Lung (tissue), 11 donors: ENCODE measurements at regions not wholly inside any gene's neighbourhood (a gene's known extent, or its start where the extent isn't known, plus 50 kb on each side); places are given as distances from the start of the nearest gene placed in this dataset.

Experiments used
- ATAC-seq: fragments of 200-7000 bp; cut with Tn5 transposase; one replicate; pipeline ENCODE4 v1.9.1; 2020; ENCODE audit warnings: moderate number of reproducible peaks; ENCODE audit not compliant: insufficient read depth, low FRiP score
- DNase-seq, 3 donors: peaks; one replicate each; pipeline ENCODE4 v3.0.0-alpha.2; 2013 to 2017
- H3K27ac ChIP-seq, 2 donors: one replicate each; pipeline ENCODE4 v1.5.1; 2013; ENCODE audit warnings: mild to moderate bottlenecking in 2 of 2, moderate library complexity in 2 of 2, control low read depth in 1 of 2, inconsistent platforms in 1 of 2, low read depth in 1 of 2, low read length in 1 of 2
- H3K27me3 ChIP-seq, 3 donors: one replicate each; pipeline ENCODE4 v1.5.1; 2013; ENCODE audit warnings: low read length in 2 of 3; ENCODE audit not compliant: control insufficient read depth in 3 of 3, insufficient read depth in 3 of 3
- H3K36me3 ChIP-seq, 4 donors: one replicate each; pipeline ENCODE4 v1.5.1; 2013; ENCODE audit warnings: low read length in 4 of 4, mild to moderate bottlenecking in 1 of 4, moderate library complexity in 1 of 4; ENCODE audit not compliant: control insufficient read depth in 4 of 4, insufficient read depth in 4 of 4
- H3K4me1 ChIP-seq, 5 donors: one replicate each; pipeline ENCODE4 v1.5.1; 2013; ENCODE audit warnings: low read length in 5 of 5, mild to moderate bottlenecking in 2 of 5, moderate library complexity in 1 of 5; ENCODE audit not compliant: control insufficient read depth in 5 of 5, insufficient read depth in 5 of 5
- H3K4me3 ChIP-seq: one replicate; pipeline ENCODE4 v1.5.1; 2013; ENCODE audit warnings: mild to moderate bottlenecking, control low read depth, moderate library complexity
- H3K9ac ChIP-seq, 2 donors: one replicate each; pipeline ENCODE4 v1.5.1; 2013; ENCODE audit warnings: low read length in 2 of 2, control low read depth in 1 of 2; ENCODE audit not compliant: insufficient read depth in 1 of 2
- H3K9me3 ChIP-seq, 4 donors: one replicate each; pipeline ENCODE4 v1.5.1; 2013; ENCODE audit warnings: low read length in 3 of 4, mild to moderate bottlenecking in 1 of 4, moderate library complexity in 1 of 4; ENCODE audit not compliant: control insufficient read depth in 4 of 4, insufficient read depth in 3 of 4
- WGBS, 2 donors: extraction: QIAGEN DNeasy Blood & Tissue Kit; methylation state at CpG; one replicate each; pipeline ENCODE4 v1.1.7; 2013; 5-methylcytosine and 5-hydroxymethylcytosine counted together
- TF ChIP-seq, protein P1 (sequence below): IDR thresholded peaks from 2 replicates; pipeline ENCODE4 v1.5.1; 2012; ENCODE audit warnings: mild to moderate bottlenecking; ENCODE audit errors: control extremely low read depth, extremely low read depth
- donor health status: control.
- donor health status: control.
- donor health status: Bipolar disorder and iron deficiency.
- donor health status: healthy.
- donor health status: DM: yes; HTN: yes; CAD: no.

DNA sequence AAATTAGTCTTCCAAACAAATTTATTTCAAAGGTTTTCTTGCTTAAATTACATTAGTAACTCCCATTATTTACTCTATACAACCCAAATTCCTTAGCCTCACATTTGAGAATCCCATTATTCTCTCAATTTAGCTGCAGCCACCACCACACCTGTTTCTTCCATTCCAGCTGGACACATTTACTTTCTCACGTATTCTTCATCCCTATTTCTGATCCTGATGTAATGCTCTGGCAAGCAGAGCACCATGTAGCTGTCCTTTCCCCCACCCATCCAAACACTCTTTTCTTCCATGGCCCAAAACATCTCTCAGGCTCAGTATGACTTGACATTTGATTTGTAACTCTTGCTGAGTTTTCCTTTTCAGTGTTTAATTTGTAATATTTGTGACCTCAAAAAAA is 240.2 kb upstream of the CLEC14A start:
- ATAC-seq = no peak
- no peaks in the 10 kb centered on the region for H3K27me3 ChIP-seq
- H3K4me3 ChIP-seq = no peak overlapping the region
- no peak overlapping the region for H3K27ac ChIP-seq
- 79 to 84% methylated on average over 1 of the region's 1 CpG for WGBS, 2 donors
- no peaks in the 10 kb centered on the region for H3K4me1 ChIP-seq
- no peaks in the 10 kb centered on the region for H3K9me3 ChIP-seq
- no peaks in the 10 kb centered on the region for H3K36me3 ChIP-seq
- TF ChIP-seq, protein P1, sequence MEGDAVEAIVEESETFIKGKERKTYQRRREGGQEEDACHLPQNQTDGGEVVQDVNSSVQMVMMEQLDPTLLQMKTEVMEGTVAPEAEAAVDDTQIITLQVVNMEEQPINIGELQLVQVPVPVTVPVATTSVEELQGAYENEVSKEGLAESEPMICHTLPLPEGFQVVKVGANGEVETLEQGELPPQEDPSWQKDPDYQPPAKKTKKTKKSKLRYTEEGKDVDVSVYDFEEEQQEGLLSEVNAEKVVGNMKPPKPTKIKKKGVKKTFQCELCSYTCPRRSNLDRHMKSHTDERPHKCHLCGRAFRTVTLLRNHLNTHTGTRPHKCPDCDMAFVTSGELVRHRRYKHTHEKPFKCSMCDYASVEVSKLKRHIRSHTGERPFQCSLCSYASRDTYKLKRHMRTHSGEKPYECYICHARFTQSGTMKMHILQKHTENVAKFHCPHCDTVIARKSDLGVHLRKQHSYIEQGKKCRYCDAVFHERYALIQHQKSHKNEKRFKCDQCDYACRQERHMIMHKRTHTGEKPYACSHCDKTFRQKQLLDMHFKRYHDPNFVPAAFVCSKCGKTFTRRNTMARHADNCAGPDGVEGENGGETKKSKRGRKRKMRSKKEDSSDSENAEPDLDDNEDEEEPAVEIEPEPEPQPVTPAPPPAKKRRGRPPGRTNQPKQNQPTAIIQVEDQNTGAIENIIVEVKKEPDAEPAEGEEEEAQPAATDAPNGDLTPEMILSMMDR = no peak
- no peak overlapping the region for H3K9ac ChIP-seq
- no peak for DNase-seq

DNA sequence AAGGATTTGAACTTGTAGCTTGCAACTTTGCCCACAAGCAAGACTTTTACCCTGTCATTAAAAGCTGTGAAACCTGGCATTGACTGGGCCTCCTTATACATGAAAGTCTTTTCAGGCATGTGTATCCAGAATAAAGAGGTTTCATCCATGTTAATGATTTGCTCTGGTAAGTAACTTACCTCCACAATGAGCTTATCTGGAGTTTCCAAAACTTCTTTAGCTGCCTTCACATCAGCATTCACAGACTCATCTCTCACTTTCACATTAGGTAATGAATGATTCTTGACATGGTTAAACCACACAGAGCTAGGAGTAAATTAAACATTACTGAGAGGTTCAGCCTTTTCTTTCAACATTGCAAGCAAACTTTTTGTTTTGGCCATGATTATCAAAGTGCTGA is 234.4 kb upstream of the CLEC14A start:
- Histone ChIP-seq H3K36me3 (no peaks in the 10 kb centered on the region), H3K9ac (no peak overlapping the region), H3K4me1 (no peaks in the 10 kb centered on the region), H3K27me3 (no peaks in the 10 kb centered on the region), H3K27ac (no peak overlapping the region), H3K9me3 (no peaks in the 10 kb centered on the region), H3K4me3 (no peak overlapping the region)
- DNase-seq = no peak
- TF ChIP-seq, protein P1 = no peak
- ATAC-seq = no peak

DNA sequence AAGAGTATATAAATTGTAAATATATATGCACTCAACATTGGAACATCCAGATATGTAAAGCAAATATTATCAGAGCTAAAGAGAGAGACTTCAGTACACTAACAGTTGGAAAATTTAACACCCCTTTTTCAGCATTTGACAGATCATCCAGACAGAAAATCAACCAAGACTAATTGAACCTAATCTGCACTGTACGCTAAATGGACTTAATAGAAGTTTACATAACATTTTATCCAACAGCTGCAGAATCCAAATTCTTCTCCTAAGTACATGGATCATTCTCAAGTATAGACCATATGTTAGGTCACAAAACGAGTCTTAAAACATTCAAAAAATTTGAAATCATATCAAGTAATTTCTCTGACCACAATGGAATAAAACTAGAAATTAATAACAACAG is 229.1 kb upstream of the CLEC14A start:
- peaks cover 0 to 1% (median 0%) of the 10 kb centered on the region in 4 donors for H3K9me3 ChIP-seq
- no peaks in the 10 kb centered on the region for H3K27me3 ChIP-seq
- TF ChIP-seq, protein P1 = no peak
- DNase-seq (no peak), ATAC-seq (no peak)
- WGBS, 2 donors = 75 to 91% methylated on average over 2 of the region's 2 CpGs
- H3K36me3 ChIP-seq = no peaks in the 10 kb centered on the region
- H3K4me1 ChIP-seq = peaks cover 0 to 2% (median 0%) of the 10 kb centered on the region in 5 donors
- H3K27ac ChIP-seq = no peak overlapping the region
- H3K9ac ChIP-seq = no peak overlapping the region
- no peak overlapping the region for H3K4me3 ChIP-seq

DNA sequence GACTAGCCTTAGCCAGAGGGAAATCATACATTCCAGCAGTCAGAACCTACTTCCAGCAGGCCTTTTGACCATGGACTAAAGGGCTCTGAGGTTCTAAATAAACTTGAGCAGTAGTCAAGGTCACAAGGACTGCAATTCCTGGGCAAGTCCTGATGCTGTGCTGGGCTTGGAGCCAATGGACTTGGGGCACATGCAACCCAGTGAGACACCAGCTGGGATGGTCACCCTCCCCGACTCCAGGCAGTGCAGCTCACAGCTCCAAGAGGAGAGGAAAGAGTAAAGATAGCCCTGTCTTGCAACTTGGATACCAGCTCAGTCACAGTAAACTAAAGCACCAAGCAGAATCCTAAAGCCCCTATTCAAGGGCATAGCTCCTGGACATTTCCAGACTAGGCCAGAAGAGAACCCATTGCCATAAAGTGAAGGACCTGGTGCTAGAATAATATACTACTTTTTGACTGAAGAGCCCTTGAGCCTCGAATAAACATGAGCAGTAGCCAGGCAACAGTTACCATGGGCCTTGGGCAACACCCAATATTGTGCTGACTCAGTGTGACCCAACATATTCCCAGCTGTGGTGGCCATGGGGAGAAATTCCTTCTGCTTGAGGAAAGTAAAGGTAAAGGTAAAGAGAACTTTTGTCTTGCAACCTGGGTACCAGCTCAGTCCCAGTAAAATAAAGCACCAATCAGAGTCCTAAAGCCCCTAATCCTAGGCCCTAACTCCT is 226.2 kb upstream of the CLEC14A start:
- TF ChIP-seq, protein P1 = no peak
- Histone ChIP-seq H3K9ac (no peak overlapping the region), H3K27me3 (no peaks in the 10 kb centered on the region), H3K27ac (peak overlapping the region in 1 of 2 donors; percentile 8), H3K4me3 (no peak overlapping the region), H3K36me3 (no peaks in the 10 kb centered on the region), H3K9me3 (peaks cover 0 to 8% (median 5%) of the 10 kb centered on the region in 4 donors), H3K4me1 (peaks cover 0 to 2% (median 0%) of the 10 kb centered on the region in 5 donors)
- DNase-seq = peak; percentile 12 to 20 (median 14)
- WGBS, 2 donors = 61 to 70% methylated on average over 2 of the region's 2 CpGs
- ATAC-seq = peak; percentile 53
